ENCODE measurements at regions not wholly inside any gene's neighbourhood (a gene's known extent, or its start where the extent isn't known, plus 50 kb on each side); places are given as distances from the start of the nearest gene placed in this dataset.

- no peaks in the 10 kb centered on the region for H3K36me3 Mint-ChIP-seq (ENCODE audit: insufficient read depth, unreplicated experiment)
Observed at GRCh38 chr12:66896797-66897196, 217.9 kb upstream of the GRIP1 start.

GRCh38 chr12:66898700-66899469, 220.0 kb upstream of the GRIP1 start:
- CTCF ChIA-PET = no interaction called here
- BruUV-seq (replicated peaks) = no TSS peak
- Mint-ChIP-seq H3K36me3 (ENCODE audit: insufficient read depth, unreplicated experiment) (no peaks in the 10 kb centered on the region), H3K27ac (ENCODE audit: unreplicated experiment) (no peak overlapping the region), H3K9me3 (ENCODE audit: low read depth, unreplicated experiment) (no peaks in the 10 kb centered on the region), H3K4me1 (ENCODE audit: low read depth, unreplicated experiment) (peaks cover 19% of the 10 kb centered on the region), H3K27me3 (ENCODE audit: unreplicated experiment) (no peaks in the 10 kb centered on the region), H3K4me3 (ENCODE audit: low read depth, unreplicated experiment) (no peak overlapping the region)
- no peak for TF ChIP-seq CTCF (IDR thresholded peaks at IDR 0.05; ENCODE audit: unreplicated experiment)
- intact Hi-C loops (cut with micrococcal nuclease; ENCODE audit: unreplicated experiment) = no loop called here
- DNase-seq = no peak

More at GRCh38 chr12:66896797-66897196, 217.9 kb upstream of the GRIP1 start:
- H3K27ac Mint-ChIP-seq (ENCODE audit: unreplicated experiment) = no peak overlapping the region
- intact Hi-C loops (cut with micrococcal nuclease; ENCODE audit: unreplicated experiment) = no loop called here
- H3K27me3 Mint-ChIP-seq (ENCODE audit: unreplicated experiment) = no peaks in the 10 kb centered on the region
- no peak for DNase-seq
- no TSS peak for BruUV-seq (replicated peaks)
- no peak for TF ChIP-seq CTCF (IDR thresholded peaks at IDR 0.05; ENCODE audit: unreplicated experiment)
- H3K9me3 Mint-ChIP-seq (ENCODE audit: low read depth, unreplicated experiment) = no peaks in the 10 kb centered on the region
- CTCF ChIA-PET = no interaction called here
- no peak overlapping the region for H3K4me3 Mint-ChIP-seq (ENCODE audit: low read depth, unreplicated experiment)
- H3K4me1 Mint-ChIP-seq (ENCODE audit: low read depth, unreplicated experiment) = peaks cover 17% of the 10 kb centered on the region

GRCh38 chr12:66899588-66899987, 220.7 kb upstream of the GRIP1 start:
- Mint-ChIP-seq H3K4me3 (ENCODE audit: low read depth, unreplicated experiment) (no peak overlapping the region), H3K4me1 (ENCODE audit: low read depth, unreplicated experiment) (peaks cover 25% of the 10 kb centered on the region), H3K27ac (ENCODE audit: unreplicated experiment) (no peak overlapping the region), H3K36me3 (ENCODE audit: insufficient read depth, unreplicated experiment) (no peaks in the 10 kb centered on the region), H3K27me3 (ENCODE audit: unreplicated experiment) (no peaks in the 10 kb centered on the region), H3K9me3 (ENCODE audit: low read depth, unreplicated experiment) (no peaks in the 10 kb centered on the region)
- DNase-seq = no peak
- CTCF ChIA-PET = no interaction called here
- intact Hi-C loops (cut with micrococcal nuclease; ENCODE audit: unreplicated experiment) = no loop called here
- BruUV-seq (replicated peaks) = no TSS peak
- no peak for TF ChIP-seq CTCF (IDR thresholded peaks at IDR 0.05; ENCODE audit: unreplicated experiment)

- Mint-ChIP-seq H3K4me1 (ENCODE audit: low read depth, unreplicated experiment) (peaks cover 25% of the 10 kb centered on the region), H3K27me3 (ENCODE audit: unreplicated experiment) (no peaks in the 10 kb centered on the region), H3K36me3 (ENCODE audit: insufficient read depth, unreplicated experiment) (no peaks in the 10 kb centered on the region), H3K4me3 (ENCODE audit: low read depth, unreplicated experiment) (no peak overlapping the region), H3K9me3 (ENCODE audit: low read depth, unreplicated experiment) (no peaks in the 10 kb centered on the region), H3K27ac (ENCODE audit: unreplicated experiment) (no peak overlapping the region)
- no TSS peak for BruUV-seq (replicated peaks)
- intact Hi-C loops (cut with micrococcal nuclease; ENCODE audit: unreplicated experiment) = no loop called here
- TF ChIP-seq CTCF (IDR thresholded peaks at IDR 0.05; ENCODE audit: unreplicated experiment) = no peak
- CTCF ChIA-PET = no interaction called here
- no peak for DNase-seq
Observed at GRCh38 chr12:66900616-66901015, 221.7 kb upstream of the GRIP1 start.

Data from Calu3 (cell line).